HG03520 (cell line): ENCODE measurements at regions not wholly inside any gene's neighbourhood (a gene's known extent, or its start where the extent isn't known, plus 50 kb on each side); places are given as distances from the start of the nearest gene placed in this dataset.
A peak's percentile ranks its signal among the peaks of the same experiment; 100 is the strongest.
"Not testable (repeated sequence)": the region's sequence is repeated elsewhere in the genome, so short reads cannot be mapped to it uniquely, and the experiment has no call there.

ENCODE experiments used
- ATAC-seq: cut with Tn5 transposase; IDR thresholded peaks from one replicate; pipeline ENCODE4 v1.9.1; 2021; ENCODE audit warnings: mild to moderate bottlenecking, moderate library complexity; ENCODE audit not compliant: unreplicated experiment

- not testable (repeated sequence) for ATAC-seq
Observed at GRCh38 chr1:220475608-220476007, 52.3 kb upstream of the MARK1 start.

GRCh38 chr1:220475141-220475540 lies 52.8 kb upstream of the MARK1 start:
- not testable (repeated sequence) for ATAC-seq

- no peak for ATAC-seq
Observed at GRCh38 chr1:220473440-220473839, 54.5 kb upstream of the MARK1 start.

GRCh38 chr1:220462752-220463151 lies 65.2 kb upstream of the MARK1 start:
- no peak for ATAC-seq

GRCh38 chr1:220458936-220459335 lies 69.0 kb upstream of the MARK1 start:
- no peak for ATAC-seq

GRCh38 chr1:220457957-220458609 lies 69.9 kb upstream of the MARK1 start:
- no peak for ATAC-seq

GRCh38 chr1:220455559-220455958 lies 72.4 kb upstream of the MARK1 start:
- ATAC-seq: no peak

- ATAC-seq: no peak
Observed at GRCh38 chr1:220454155-220454777, 73.7 kb upstream of the MARK1 start.

- no peak for ATAC-seq
Observed at GRCh38 chr1:220453371-220453770, 74.6 kb upstream of the MARK1 start.

- ATAC-seq: no peak
Observed at GRCh38 chr1:220451532-220451931, 76.4 kb upstream of the MARK1 start.

GRCh38 chr1:220450927-220451326 lies 77.0 kb upstream of the MARK1 start:
- ATAC-seq: no peak

GRCh38 chr1:220448217-220448616 lies 79.7 kb upstream of the MARK1 start:
- ATAC-seq: peak; percentile 64

- not testable (repeated sequence) for ATAC-seq
Observed at GRCh38 chr1:220444586-220444985, 83.3 kb upstream of the MARK1 start.

GRCh38 chr1:220441211-220441610 lies 86.7 kb upstream of the MARK1 start:
- no peak for ATAC-seq

GRCh38 chr1:220438741-220439140 lies 89.2 kb upstream of the MARK1 start:
- ATAC-seq: no peak

GRCh38 chr1:220432408-220432807 lies 95.5 kb upstream of the MARK1 start:
- no peak for ATAC-seq

GRCh38 chr1:220431554-220432239 lies 96.2 kb upstream of the MARK1 start:
- ATAC-seq: no peak

- ATAC-seq: no peak
Observed at GRCh38 chr1:220430586-220430985, 97.3 kb upstream of the MARK1 start.

- ATAC-seq: no peak
Observed at GRCh38 chr1:220430059-220430458, 97.9 kb upstream of the MARK1 start.

- ATAC-seq: no peak
Observed at GRCh38 chr1:220426989-220427388, 100.9 kb upstream of the MARK1 start.

- no peak for ATAC-seq
Observed at GRCh38 chr1:220425852-220426251, 102.1 kb upstream of the MARK1 start.

GRCh38 chr1:220421508-220421907 lies 106.4 kb upstream of the MARK1 start:
- ATAC-seq: no peak
